ENCODE measurements at regions not wholly inside any gene's neighbourhood (a gene's known extent, or its start where the extent isn't known, plus 50 kb on each side); places are given as distances from the start of the nearest gene placed in this dataset.
A peak's percentile ranks its signal among the peaks of the same experiment; 100 is the strongest.

- TF ChIP-seq IRF1 (CRISPR knock-in tag; IDR thresholded peaks at IDR 0.05; ENCODE audit: low read depth): no peak
- no peak for TF ChIP-seq MXI1 (IDR thresholded peaks at IDR 0.05; ENCODE audit: borderline replicate concordance, low read depth, low read length)
- peak; percentile 85; the same call in 1 of the 2 replicates for TF ChIP-seq FOXJ3 (CRISPR knock-in tag; IDR thresholded peaks at IDR 0.05; ENCODE audit: borderline replicate concordance)
- no peak for TF ChIP-seq ZNF891 (CRISPR knock-in tag; IDR thresholded peaks at IDR 0.05)
- no peak for TF ChIP-seq ZBTB14 (CRISPR knock-in tag; IDR thresholded peaks at IDR 0.05)
- no peak for TF ChIP-seq SETDB1 (CRISPR knock-in tag; IDR thresholded peaks at IDR 0.05; ENCODE audit: borderline replicate concordance)
- TF ChIP-seq HMG20A (CRISPR knock-in tag; IDR thresholded peaks at IDR 0.05; ENCODE audit: borderline replicate concordance): peak; percentile 27; the same call in 1 of the 2 replicates
- 0 out of 2 replicates have a peak, but pooled peaks have one; percentile 15 for TF ChIP-seq ZNF792 (CRISPR knock-in tag; IDR thresholded peaks at IDR 0.05)
- 0 out of 2 replicates have a peak, but pooled peaks have one; percentile 51 for TF ChIP-seq ZBTB26 (CRISPR knock-in tag; IDR thresholded peaks at IDR 0.05; ENCODE audit: borderline replicate concordance)
- peak; percentile 62 for TF ChIP-seq HNF4A (CRISPR knock-in tag; IDR thresholded peaks at IDR 0.05)
- TF ChIP-seq MAX (IDR thresholded peaks at IDR 0.05): peak; percentile 44; the same call in 1 of the 2 replicates
- TF ChIP-seq MBD4 (IDR thresholded peaks at IDR 0.05; ENCODE audit: borderline replicate concordance, low read length): peak; percentile 57; the same call in 1 of the 2 replicates
- no peak for TF ChIP-seq RBFOX2 (IDR thresholded peaks at IDR 0.05; ENCODE audit: low read depth, low read length)
- no peak for TF ChIP-seq ZNF639 (CRISPR knock-in tag; conservative IDR thresholded peaks at IDR 0.05)
- TF ChIP-seq SRSF9 (IDR thresholded peaks at IDR 0.05; ENCODE audit: borderline replicate concordance, insufficient read depth, low read depth, low read length, poor library complexity, severe bottlenecking): no peak
- no peak for TF ChIP-seq KDM1A (CRISPR knock-in tag; IDR thresholded peaks at IDR 0.05)
- no peak for TF ChIP-seq KMT2A (CRISPR knock-in tag; IDR thresholded peaks at IDR 0.05)
- peak; percentile 22; the same call in 1 of the 2 replicates for TF ChIP-seq IRF2 (CRISPR knock-in tag; IDR thresholded peaks at IDR 0.05)
- no peak for TF ChIP-seq TEF (CRISPR knock-in tag; IDR thresholded peaks at IDR 0.05)
- no peak for TF ChIP-seq HNRNPL (IDR thresholded peaks at IDR 0.05; ENCODE audit: low read depth, low read length)
- TF ChIP-seq TAF15 (IDR thresholded peaks at IDR 0.05; ENCODE audit: low read depth, low read length, poor library complexity, severe bottlenecking): no peak
- TF ChIP-seq ZNF816 (CRISPR knock-in tag; IDR thresholded peaks at IDR 0.05; ENCODE audit: borderline replicate concordance): no peak
- TF ChIP-seq CCDC6 (CRISPR knock-in tag; IDR thresholded peaks at IDR 0.05): no peak
- no peak for TF ChIP-seq ZNF605 (CRISPR knock-in tag; IDR thresholded peaks at IDR 0.05)
- TF ChIP-seq POLR2A (IDR thresholded peaks at IDR 0.05; ENCODE audit: insufficient read depth in 1 of 2, low read depth in 2 of 2, low read length in 2 of 2): 0 out of 4 replicates have a peak, but pooled peaks of 1 of the 2 experiments have one; percentile 25
Observed at GRCh38 chr4:38223782-38224236, 263.6 kb downstream of the PTTG2 start (continued).
